DND-41 (cell line): ENCODE measurements at regions not wholly inside any gene's neighbourhood (a gene's known extent, or its start where the extent isn't known, plus 50 kb on each side); places are given as distances from the start of the nearest gene placed in this dataset.

ENCODE experiments used
- ATAC-seq: fragments of 200-7000 bp; cut with Tn5 transposase; 3 replicates; pipeline ENCODE4 v1.9.1; 2021; ENCODE audit warnings: low read depth; ENCODE audit not compliant: insufficient read depth
- DNase-seq: peaks from one replicate; pipeline ENCODE4 v3.0.0-alpha.2; 2020
- H2AFZ ChIP-seq: 2 replicates; pipeline ENCODE4 v1.6.0; 2012; ENCODE audit warnings: low read depth, low read length
- H3K27ac ChIP-seq: 2 replicates; pipeline ENCODE4 v1.5.1; 2012; ENCODE audit warnings: low read length, inconsistent platforms
- H3K27me3 ChIP-seq: fragments of 200-600 bp; sonication (generic); 2 replicates; pipeline ENCODE4 v1.6.0; 2012; ENCODE audit warnings: low read length, mild to moderate bottlenecking, inconsistent platforms; ENCODE audit not compliant: insufficient read depth, poor library complexity
- H3K36me3 ChIP-seq: 2 replicates; pipeline ENCODE4 v1.5.1; 2012; ENCODE audit warnings: low read length, inconsistent platforms; ENCODE audit not compliant: insufficient read depth
- H3K4me1 ChIP-seq: 2 replicates; pipeline ENCODE4 v1.5.1; 2012; ENCODE audit warnings: mild to moderate bottlenecking, low read length; ENCODE audit not compliant: insufficient read depth
- H3K4me2 ChIP-seq: 2 replicates; pipeline ENCODE4 v1.6.0; 2012; ENCODE audit warnings: mild to moderate bottlenecking, moderate library complexity, low read length, inconsistent platforms; ENCODE audit not compliant: insufficient read depth
- H3K4me3 ChIP-seq, 2 experiments: fragments of 200-600 bp in 1 of 2; shearing (Covaris generic) in 1 of 2; 2 replicates each; pipeline ENCODE4 v1.5.1; 2012 to 2016; ENCODE audit warnings: inconsistent platforms in 2 of 2, low read length in 2 of 2, mild to moderate bottlenecking in 2 of 2, low read depth in 1 of 2, moderate library complexity in 1 of 2
- H3K79me2 ChIP-seq: 2 replicates; pipeline ENCODE4 v1.6.0; 2012; ENCODE audit warnings: low read length, inconsistent platforms; ENCODE audit not compliant: insufficient read depth
- H3K9ac ChIP-seq: 2 replicates; pipeline ENCODE4 v1.6.0; 2012; ENCODE audit warnings: low read depth, mild to moderate bottlenecking, inconsistent platforms, low read length, moderate library complexity
- H3K9me3 ChIP-seq: 2 replicates; pipeline ENCODE4 v1.5.1; 2012; ENCODE audit warnings: low read length, moderate library complexity, mild to moderate bottlenecking, inconsistent platforms; ENCODE audit not compliant: insufficient read depth, severe bottlenecking
- H4K20me1 ChIP-seq: 2 replicates; pipeline ENCODE4 v1.6.0; 2012; ENCODE audit warnings: low read length; ENCODE audit not compliant: insufficient read depth
- CTCF ChIP-seq: IDR thresholded peaks from 2 replicates; pipeline ENCODE4 v1.5.1; 2012; ENCODE audit warnings: borderline replicate concordance, low read length, moderate library complexity, mild to moderate bottlenecking; ENCODE audit not compliant: poor library complexity, severe bottlenecking; ENCODE audit errors: extremely low read depth
- EZH2 ChIP-seq: IDR thresholded peaks from 3 replicates; pipeline ENCODE4 v1.6.1; 2012; ENCODE audit warnings: borderline replicate concordance, low read depth, mild to moderate bottlenecking, moderate library complexity, low read length, inconsistent platforms; ENCODE audit not compliant: severe bottlenecking

- Histone ChIP-seq H3K4me1 (no peaks in the 10 kb centered on the region), H3K79me2 (no peaks in the 10 kb centered on the region), H3K4me2 (no peak overlapping the region), H3K4me3 (no peak overlapping the region), H4K20me1 (no peaks in the 10 kb centered on the region), H3K36me3 (no peaks in the 10 kb centered on the region), H3K27ac (no peak overlapping the region), H3K27me3 (no peaks in the 10 kb centered on the region), H3K9me3 (no peaks in the 10 kb centered on the region), H2AFZ (no peak overlapping the region), H3K9ac (no peak overlapping the region)
- ATAC-seq = no peak
- DNase-seq = no peak
- TF ChIP-seq EZH2 = no peak
These were observed 137.3 kb upstream of the KBTBD8 start for GRCh38 chr3:66860771-66861170.

- H3K9me3 ChIP-seq = no peaks in the 10 kb centered on the region
- no peak for DNase-seq
- H4K20me1 ChIP-seq = no peaks in the 10 kb centered on the region
- no peak for TF ChIP-seq EZH2
- TF ChIP-seq CTCF = no peak
- H3K4me3 ChIP-seq = no peak overlapping the region
- no peaks in the 10 kb centered on the region for H3K27me3 ChIP-seq
- no peak for ATAC-seq
- H3K4me1 ChIP-seq = no peaks in the 10 kb centered on the region
- H3K36me3 ChIP-seq = no peaks in the 10 kb centered on the region
- no peak overlapping the region for H3K27ac ChIP-seq
- no peak overlapping the region for H3K9ac ChIP-seq
- no peaks in the 10 kb centered on the region for H3K79me2 ChIP-seq
- no peak overlapping the region for H3K4me2 ChIP-seq
- no peak overlapping the region for H2AFZ ChIP-seq
These were observed 134.6 kb upstream of the KBTBD8 start for GRCh38 chr3:66863205-66864111.

GRCh38 chr3:66884659-66885058 lies 113.4 kb upstream of the KBTBD8 start:
- Histone ChIP-seq H2AFZ (no peak overlapping the region), H3K27me3 (no peaks in the 10 kb centered on the region), H3K9ac (no peak overlapping the region), H3K4me1 (no peaks in the 10 kb centered on the region), H3K27ac (no peak overlapping the region), H3K9me3 (no peaks in the 10 kb centered on the region), H3K79me2 (no peaks in the 10 kb centered on the region), H3K36me3 (no peaks in the 10 kb centered on the region), H3K4me2 (no peak overlapping the region), H4K20me1 (no peaks in the 10 kb centered on the region), H3K4me3 (no peak overlapping the region)
- ATAC-seq = no peak
- no peak for DNase-seq
- TF ChIP-seq CTCF (no peak), EZH2 (no peak)

- ATAC-seq = no peak
- H2AFZ ChIP-seq = no peak overlapping the region
- no peak overlapping the region for H3K27ac ChIP-seq
- H3K27me3 ChIP-seq = no peaks in the 10 kb centered on the region
- TF ChIP-seq EZH2 (no peak), CTCF (no peak)
- H3K4me3 ChIP-seq = no peak overlapping the region
- no peak overlapping the region for H3K9ac ChIP-seq
- DNase-seq = no peak
- no peak overlapping the region for H3K4me2 ChIP-seq
- no peaks in the 10 kb centered on the region for H3K4me1 ChIP-seq
- H3K9me3 ChIP-seq = no peaks in the 10 kb centered on the region
- no peaks in the 10 kb centered on the region for H3K36me3 ChIP-seq
- no peaks in the 10 kb centered on the region for H3K79me2 ChIP-seq
- H4K20me1 ChIP-seq = no peaks in the 10 kb centered on the region
These were observed 112.6 kb upstream of the KBTBD8 start for GRCh38 chr3:66885326-66886000.
